Astrocyte of the hippocampus (primary cell): ENCODE measurements at regions not wholly inside any gene's neighbourhood (a gene's known extent, or its start where the extent isn't known, plus 50 kb on each side); places are given as distances from the start of the nearest gene placed in this dataset.
"Not testable (repeated sequence)": the region's sequence is repeated elsewhere in the genome, so short reads cannot be mapped to it uniquely, and the experiment has no call there.

Experiments used
- DNase-seq: peaks from one replicate; pipeline ENCODE4 v3.0.0; 2011; ENCODE audit warnings: low read depth, low spot score

DNA sequence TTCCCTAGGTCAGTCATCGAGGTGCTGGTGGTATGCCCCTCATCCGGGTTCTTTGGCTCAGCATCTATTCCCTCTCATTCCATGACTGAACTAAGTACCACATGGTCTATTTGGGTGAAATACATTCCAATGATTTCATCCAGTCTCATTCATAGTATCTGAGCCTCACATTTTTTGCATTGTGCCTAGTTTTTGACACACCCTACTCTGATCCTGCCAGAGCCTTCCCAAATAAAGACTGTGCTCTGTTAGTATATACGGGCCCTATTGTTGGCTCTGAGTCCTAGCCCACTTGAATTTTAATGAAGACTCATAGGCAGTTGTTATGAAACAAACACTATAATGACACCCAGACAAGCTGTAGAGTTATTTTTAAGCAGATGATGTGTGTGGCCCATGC lies 740.7 kb downstream of the CETN3 start:
- DNase-seq, result peak; percentile 18

GRCh38 chr5:89662499-89662898 lies 747.1 kb downstream of the CETN3 start:
- DNase-seq, result no peak

GRCh38 chr5:89638871-89639270 lies 755.9 kb upstream of the MEF2C start:
- no peak for DNase-seq

DNA sequence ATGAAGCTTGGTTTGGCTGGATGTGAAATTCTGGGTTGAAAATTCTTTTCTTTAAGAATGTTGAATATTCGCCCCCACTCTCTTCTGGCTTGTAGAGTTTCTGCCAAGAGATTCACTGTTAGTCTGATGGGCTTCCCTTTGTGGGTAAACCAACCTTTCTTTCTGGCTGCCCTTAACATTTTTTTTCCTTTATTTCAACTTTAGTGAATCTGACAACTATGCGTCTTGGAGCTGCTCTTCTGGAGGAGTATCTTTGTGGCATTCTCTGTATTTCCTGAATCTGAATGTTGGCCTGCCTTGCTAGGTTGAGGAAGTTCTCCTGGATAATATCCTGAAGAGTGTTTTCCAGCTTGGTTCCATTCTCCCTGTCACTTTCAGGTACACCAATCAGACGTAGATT lies 751.2 kb upstream of the MEF2C start:
- DNase-seq, result peak; percentile 4

DNA sequence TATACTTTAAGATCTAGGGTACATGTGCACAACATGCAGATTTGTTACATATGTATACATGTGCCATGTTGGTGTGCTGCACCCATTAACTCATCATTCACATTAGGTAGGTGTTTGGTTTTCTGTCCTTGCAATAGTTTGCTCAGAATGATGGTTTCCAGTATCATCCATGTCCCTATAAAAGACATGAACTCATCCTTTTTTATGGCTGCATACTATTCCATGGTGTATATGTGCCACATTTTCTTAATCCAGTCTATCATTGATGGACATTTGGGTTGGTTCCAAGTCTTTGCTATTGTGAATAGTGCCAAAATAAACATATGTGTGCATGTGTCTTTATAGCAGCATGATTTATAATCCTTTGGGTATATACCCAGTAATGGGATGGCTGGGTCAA lies 747.1 kb upstream of the MEF2C start:
- DNase-seq, result not testable (repeated sequence)

GRCh38 chr5:89628876-89629635 lies 746.1 kb upstream of the MEF2C start:
- peak; percentile 34 for DNase-seq

DNA sequence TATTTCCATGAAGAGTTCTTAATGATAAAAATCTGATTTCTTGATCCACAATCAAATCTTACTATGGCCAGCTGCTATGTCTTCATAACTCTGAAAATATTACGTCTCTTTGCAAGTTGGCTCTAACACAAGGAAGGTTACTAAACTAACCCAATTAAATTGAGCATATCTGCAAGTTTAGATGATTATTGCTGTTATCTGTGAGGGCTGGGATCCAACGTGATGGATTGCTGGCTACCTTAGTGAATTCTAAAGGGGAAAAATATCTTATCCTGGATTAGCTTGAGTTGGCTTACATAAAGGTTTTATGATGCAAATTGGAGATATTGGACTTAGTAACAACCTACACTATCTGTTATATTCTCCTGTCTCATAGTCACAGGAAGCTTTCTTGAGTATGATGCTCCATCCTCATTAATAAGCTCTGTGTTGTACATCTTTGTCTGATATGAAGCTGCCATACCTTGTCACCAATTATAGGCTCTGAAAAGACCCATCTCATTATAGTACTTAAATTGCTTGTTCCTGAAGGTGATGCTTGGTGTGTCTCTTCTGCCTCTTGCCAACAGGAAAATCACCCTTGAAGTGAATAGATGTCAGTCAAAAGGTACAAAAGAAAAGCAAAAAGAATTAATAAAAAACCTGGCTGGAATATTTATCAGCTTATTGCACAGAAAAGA lies 733.0 kb upstream of the MEF2C start:
- DNase-seq, result no peak

DNA sequence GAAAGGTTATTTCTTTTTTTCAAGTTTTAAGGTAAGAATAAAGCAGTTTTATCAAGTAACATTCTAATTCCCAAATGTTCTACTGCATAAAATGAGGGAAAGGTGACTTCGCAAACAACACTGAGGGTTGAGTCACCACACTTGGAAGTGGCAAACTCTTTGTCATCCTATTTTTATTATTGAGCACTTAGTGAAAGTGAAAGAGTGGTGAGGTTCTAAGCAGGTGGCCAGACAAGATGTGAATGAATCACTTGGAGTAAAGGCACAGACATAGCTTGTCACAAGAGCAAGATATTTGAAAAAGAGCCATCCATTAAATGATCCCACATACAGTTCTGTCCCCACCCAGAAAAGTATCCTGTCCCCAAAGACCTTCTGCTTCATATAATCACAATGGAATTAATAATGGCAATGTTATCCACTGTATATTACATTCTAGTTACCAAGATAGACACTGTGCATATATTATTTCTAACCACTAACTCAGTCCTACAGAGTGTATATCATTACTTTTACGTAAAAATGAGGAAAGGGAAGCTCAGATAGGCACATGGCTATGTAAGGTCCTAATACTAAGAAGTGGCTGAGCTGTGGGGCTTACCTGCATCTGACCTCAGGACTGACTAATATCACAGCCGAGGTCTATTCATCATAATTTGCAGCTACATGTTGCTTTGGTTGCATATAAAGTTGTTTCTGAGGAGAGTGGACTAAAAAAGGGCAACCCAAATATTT lies 730.4 kb upstream of the MEF2C start:
- peak; percentile 19 for DNase-seq

DNA sequence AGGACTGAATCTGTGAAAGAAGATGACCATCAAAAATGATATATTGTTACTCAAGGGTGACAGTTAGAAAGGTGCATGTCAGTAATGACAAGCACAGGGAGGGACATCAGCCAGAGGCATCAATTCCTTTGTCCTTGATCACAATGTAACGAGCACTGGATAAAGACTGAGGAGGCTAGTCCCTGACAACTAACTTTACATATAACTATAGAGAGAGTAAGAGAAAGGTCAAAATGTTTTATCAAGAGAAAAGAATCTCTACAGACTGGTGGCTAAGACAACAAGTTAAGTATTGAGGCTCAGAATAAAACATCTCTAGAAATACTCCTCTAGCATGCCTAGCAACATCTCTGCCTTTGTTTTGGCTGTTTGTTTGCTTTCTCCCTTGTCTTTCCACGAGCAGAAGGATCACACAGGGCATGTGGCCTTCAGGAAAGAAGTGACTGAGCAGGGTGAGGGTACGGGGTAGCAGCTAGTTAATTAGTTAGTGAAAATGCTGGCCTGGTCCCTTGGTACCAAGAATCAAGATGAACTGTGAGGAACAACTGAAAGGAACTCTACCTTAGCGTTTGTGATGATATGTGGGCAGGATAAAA lies 724.1 kb upstream of the MEF2C start:
- DNase-seq, result no peak

DNA sequence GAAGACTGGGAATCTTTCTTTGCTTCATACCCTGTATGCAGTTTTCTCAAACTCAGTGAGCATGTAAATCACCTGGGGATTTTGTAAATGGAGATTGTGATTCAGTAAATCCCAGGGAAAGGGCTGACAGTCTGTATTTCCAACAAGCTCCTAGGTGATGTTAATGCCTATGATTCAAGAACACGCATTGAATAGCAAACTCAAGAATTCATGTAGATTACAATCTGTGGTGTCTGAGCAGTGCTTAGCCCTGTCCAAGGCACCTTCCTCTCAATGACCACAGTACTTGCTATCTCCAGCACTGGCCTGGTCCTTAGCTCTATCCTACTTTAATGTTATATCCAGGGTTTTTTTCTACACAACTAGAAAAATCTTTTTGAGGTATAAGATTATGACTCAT lies 721.4 kb upstream of the MEF2C start:
- DNase-seq, result no peak

DNA sequence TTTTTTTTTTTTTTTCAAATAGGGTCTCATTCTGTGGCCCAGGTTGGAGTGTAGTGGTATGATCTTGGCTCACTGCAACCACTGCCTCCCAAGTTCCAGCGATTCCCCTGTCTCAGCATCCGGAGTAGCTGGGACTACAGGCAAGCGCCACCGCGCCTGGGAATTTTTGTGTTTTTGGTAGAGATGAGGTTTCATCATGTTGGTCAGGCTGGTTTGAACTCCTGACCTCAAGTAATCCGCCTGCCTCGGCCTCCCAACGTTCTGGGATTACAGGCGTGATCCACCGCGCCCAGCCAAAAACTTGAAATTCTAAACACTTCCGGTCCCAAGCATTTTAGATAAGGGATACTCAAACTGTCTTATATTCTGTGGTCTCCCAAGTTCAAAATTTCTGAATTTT lies 718.9 kb upstream of the MEF2C start:
- no peak for DNase-seq

DNA sequence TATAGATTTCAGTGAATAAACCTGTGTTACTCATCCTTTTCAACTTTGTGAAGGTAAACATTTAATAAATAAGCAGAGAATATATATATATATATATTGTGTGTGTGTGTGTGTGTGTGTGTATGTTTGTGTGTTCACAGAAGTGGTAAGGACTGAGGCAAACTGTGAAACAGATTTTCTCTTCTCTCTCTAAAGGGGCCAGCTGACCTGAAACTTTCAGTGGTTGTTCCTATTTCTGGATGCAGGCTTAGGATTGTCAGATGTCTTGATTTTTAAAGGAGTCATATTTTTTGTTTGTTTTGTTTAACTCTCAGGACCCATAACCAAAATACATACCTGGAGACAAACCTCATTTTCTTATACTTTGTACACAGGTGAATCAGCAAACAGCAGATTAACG lies 714.9 kb upstream of the MEF2C start:
- DNase-seq, result no peak

DNA sequence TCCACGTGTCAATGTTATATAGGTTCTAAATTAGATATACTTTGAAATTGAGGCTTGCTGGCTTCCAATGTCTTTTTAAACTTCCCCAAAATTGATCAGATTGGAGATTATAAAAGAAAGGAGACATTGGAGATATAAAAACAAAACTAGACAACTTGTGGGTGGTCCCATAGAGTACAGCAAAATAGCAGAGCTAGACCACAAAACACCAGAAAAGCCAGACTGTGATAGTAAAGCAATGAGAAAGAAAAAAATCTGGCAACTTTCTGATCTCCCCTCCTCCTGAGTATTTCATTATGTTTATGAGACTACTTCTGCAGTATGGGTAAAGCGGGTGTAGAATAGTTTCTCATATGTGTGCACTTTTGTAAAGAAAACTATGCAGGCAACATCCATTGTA lies 713.8 kb upstream of the MEF2C start:
- no peak for DNase-seq

DNA sequence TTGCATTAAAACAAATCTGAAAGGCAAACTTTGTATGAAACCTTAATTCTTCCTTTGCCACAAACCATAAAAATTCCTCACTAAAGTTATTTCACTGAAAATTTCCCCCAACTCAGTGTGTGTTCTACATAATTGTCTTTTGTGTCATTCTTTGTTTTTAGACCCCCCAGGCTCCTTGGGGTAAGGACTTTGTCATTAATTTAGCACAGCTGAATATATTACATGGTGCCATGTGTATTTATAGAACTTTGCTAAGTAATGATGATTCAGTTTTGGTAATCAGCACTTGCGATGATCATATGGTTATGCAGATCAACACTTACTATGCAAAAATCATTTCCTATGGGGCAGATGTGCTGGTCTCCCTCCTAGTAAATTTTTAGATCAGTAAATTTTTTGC lies 712.1 kb upstream of the MEF2C start:
- DNase-seq, result peak; percentile 65

DNA sequence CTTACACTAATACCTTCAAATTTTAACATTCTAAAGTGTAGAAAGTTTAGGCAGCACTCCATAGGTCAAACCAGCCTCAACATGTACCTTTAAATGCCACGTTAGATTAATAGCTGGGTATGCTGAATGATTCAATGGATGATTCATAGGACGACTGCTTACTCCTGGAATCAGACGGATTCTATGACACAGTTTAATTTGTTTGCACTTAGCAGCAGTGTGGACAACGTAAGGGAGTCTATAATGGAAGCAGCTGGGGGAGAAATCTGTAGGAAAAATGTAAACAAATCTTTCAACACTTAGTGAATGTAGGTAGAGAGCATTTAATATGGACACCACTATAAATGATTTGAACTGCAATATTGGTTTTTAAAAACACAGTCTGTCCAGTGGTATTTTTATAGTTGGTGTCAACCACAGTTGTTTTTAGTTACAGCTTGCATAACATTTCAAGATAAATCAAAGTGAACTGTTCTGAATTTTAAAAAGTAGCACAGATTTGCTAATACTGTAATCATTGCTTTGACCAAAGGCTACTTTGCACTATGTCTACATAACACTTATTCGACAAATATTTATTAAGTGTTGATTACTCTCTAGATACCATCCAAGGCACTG lies 701.5 kb upstream of the MEF2C start:
- DNase-seq, result peak; percentile 65

DNA sequence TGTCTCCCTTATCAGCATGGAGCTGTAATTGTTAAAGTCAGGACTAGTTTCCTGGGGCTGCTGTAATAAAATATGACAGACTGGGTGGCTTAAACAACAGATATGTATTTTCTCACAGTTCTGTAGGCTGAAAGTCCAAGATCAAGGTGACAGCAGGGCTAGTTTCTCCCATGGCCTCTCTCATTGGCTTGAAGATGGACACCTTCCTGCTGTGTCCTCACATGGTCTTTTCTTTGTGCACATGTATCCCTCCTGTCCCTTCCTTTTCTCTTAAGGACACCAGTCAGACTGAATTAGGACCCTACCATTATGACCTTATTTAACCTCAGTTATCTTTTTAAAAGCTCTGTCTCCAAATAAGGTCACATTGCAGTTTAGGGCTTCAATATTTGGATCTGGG lies 700.5 kb upstream of the MEF2C start:
- DNase-seq, result no peak

- no peak for DNase-seq
Measured at GRCh38 chr5:89582768-89583339, 699.9 kb upstream of the MEF2C start.

GRCh38 chr5:89580976-89581375 lies 698.0 kb upstream of the MEF2C start:
- no peak for DNase-seq

DNA sequence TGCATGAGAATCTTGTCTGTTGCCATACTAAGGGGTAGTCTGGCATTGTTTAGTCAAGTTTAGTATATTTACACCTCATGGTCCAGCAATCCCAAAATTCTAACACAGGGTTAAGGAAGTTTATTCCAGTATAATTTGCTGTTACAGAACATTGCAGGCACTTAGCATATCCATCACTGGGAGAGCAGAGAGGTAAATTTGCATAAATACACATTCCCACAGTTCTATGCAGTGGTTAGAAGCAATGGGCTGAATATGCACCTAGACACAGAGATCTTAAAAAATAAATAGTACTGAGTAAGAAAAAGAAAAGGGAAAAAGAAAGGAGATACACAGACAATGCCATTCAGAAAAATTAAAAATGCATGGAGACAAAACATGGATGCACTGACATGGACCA lies 692.3 kb upstream of the MEF2C start:
- no peak for DNase-seq

GRCh38 chr5:89573345-89573744 lies 690.4 kb upstream of the MEF2C start:
- DNase-seq, result no peak

GRCh38 chr5:89572696-89573095 lies 689.7 kb upstream of the MEF2C start:
- peak; percentile 48 for DNase-seq

DNA sequence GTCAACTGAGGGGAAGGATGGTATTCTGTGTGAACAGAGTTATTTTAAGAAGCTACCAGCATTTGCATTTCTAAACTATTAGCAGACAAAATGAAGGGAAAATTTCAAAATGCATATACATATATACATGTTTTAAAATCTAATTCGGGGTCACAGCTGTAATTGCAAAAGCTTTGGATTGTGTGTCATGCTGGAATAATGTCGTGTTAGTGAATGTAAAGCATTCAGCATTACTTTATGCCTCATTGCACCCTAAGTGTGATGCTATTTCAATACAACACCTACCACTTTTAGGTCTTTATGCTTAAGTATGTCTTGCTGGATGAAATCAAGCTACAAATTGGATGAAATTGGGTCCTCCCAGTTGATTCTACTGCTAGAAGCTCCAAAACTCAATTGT lies 687.6 kb upstream of the MEF2C start:
- peak; percentile 23 for DNase-seq
